ENCODE measurements at regions not wholly inside any gene's neighbourhood (a gene's known extent, or its start where the extent isn't known, plus 50 kb on each side); places are given as distances from the start of the nearest gene placed in this dataset.

GRCh38 chr13:97851269-97851668 is 102.2 kb upstream of the IPO5 start:
- no peak for TF ChIP-seq CTCF (IDR thresholded peaks at IDR 0.05)
- no peak for TF ChIP-seq POLR2A (IDR thresholded peaks at IDR 0.05)
- no peak for TF ChIP-seq EP300 (IDR thresholded peaks at IDR 0.05)
